NOMO-1 treated with DMSO at 0.1 percent for 48 hours (cell line): ENCODE measurements at regions not wholly inside any gene's neighbourhood (a gene's known extent, or its start where the extent isn't known, plus 50 kb on each side); places are given as distances from the start of the nearest gene placed in this dataset.
A peak's percentile ranks its signal among the peaks of the same experiment; 100 is the strongest.

ENCODE experiments used
- DNase-seq: peaks from one replicate; lab custom pipeline; 2025; ENCODE audit not compliant: unreplicated experiment; lab: John Stamatoyannopoulos, UW

DNA sequence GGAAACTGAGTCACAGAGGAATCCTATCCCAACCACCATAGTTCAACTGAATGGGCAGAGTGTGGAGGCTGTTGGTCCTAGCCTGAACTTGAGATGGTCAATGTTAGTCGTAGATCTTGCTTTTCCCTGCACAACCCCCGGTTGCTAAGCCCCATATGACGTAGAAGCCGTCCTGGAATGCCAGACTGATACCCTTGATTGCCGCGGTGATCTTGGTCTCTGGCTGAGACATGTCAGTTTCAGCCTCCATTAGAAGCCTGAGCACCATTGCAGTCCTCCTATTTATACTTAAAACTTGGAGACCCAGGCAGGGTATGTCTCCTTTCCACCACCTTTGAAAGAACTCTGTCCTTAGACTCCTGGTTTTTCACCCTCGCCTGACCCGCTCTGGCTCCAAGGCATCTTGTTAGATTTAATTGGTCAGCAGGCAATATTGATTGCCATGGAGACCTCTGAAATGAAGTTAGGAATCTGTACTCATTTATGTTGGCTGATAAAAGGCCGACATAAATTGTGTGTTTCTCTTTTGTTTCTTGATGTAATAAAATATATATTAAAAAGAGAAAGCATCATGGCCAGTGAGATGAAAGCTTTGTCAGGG lies 53.4 kb downstream of the RPLP1 start:
- no peak for DNase-seq

- no peak for DNase-seq
These were observed 56.0 kb downstream of the RPLP1 start for GRCh38 chr15:69508659-69509058.

DNA sequence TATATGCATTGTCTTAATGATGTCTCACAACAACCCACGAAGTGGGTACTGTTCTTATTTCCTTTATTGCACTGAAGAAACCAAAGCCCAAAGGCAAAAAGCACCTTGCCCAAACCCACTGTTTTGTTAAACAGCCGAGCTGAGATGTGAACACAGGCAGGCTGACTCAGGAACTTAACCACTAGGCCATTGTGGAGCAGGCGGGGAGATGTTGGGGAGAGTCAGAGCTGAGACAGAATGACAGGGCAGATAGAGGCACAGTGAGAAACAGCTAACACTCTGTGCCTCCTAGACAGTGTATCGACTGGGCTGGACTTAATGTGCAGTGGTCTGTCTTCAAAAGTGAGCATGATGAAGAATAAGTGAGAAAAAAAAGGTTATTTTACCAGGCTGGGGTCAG lies 56.5 kb downstream of the RPLP1 start:
- DNase-seq, result no peak

- DNase-seq, result no peak
These were observed 57.9 kb downstream of the RPLP1 start for GRCh38 chr15:69510556-69510955.

GRCh38 chr15:69511015-69511414 lies 58.4 kb downstream of the RPLP1 start:
- DNase-seq, result no peak

DNA sequence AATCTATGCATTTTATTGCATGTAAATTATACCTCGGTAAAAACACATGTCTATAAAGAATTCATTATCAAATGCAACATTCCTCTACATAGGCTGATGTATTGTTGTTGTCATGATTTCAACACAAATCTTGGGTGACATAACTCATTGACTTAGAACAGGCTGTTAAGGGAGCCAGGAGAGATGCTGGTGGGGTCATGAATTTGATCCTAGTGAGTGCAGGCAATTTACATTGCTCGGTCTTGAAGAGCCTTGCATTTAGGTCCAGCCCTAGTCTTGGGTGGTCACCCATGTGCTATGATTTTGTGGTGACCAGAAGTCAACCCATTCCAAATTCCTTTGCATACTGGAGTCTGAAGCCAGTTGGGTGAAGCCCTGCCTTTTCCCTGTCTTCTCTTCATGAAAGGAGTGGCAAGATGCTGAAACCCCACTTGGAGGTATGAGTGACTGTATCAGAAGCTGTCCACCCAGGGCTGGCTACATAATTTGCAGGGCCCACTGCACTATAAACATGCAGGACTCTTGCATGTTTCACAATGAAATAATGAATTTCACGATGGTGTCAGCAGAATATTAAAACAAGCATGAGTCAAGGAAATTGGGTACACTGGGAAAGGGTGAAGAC lies 59.2 kb downstream of the RPLP1 start:
- no peak for DNase-seq

DNA sequence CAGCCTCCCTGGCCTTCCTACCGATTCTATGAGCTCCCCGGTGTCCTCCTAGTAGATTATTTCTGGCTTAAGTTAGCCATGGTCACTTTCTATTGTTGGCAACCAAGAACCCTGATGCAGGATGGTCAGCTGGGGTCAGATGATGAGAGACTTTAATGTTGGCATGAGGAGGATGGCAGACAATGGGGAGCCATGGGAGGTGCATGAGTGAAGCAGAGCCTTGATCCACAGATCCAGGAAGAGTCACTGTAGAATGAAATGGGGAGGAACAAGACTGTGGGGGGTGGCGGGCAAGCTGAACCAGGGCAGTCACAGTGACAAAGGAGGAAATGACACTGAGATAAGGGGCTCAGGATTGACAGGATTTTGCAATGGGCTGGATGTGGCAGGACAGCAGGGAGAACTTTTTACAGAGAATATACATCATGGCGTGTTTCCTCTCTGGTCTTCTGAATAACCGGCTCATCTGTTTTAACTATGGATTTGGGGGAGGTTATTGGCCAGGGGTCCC lies 60.9 kb downstream of the RPLP1 start:
- peak; percentile 42 for DNase-seq

GRCh38 chr15:69513986-69514385 lies 61.4 kb downstream of the RPLP1 start:
- DNase-seq, result no peak

- DNase-seq, result peak; percentile 72
These were observed 62.9 kb downstream of the RPLP1 start for GRCh38 chr15:69515508-69515907.

DNA sequence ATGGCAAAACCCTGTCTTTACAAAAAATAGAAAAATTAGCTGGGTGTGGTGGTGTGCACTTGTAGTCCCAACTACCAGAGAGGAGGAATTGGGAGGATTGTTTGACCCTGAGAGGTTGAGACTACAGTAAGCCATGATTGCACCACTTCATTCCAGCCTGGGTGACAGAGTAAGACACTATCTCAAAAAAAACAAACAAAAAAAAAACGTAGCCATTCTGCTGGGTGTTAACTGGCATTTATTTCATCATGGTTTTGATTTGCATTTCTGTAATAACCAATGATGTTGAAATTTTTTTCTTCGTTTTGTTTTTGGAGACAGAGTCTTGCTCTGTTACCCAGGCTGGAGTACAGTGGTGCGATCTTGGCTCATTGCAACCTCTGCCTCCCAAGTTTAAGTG lies 63.3 kb downstream of the RPLP1 start:
- DNase-seq, result peak; percentile 23

DNA sequence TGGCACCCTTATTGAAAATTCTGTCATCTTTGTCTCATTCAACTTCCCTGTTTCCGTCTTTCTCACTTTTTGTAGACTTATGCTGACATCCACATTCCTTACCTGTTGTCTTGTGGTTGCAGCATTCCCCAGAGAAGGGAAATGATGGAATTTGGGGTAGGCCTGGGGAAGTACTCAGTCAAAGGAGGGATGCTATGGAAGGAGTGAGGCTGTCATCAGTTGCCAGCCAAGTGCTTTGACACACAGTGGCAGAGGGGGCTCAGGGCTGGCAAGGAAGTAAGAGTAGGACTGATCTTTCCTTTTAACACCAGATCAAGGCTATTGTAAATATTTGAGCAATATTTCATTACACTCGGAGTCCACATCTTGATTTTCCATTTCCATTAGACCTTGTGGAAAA lies 64.4 kb downstream of the RPLP1 start:
- DNase-seq, result no peak

- no peak for DNase-seq
These were observed 66.2 kb downstream of the RPLP1 start for GRCh38 chr15:69518806-69519205.

- no peak for DNase-seq
These were observed 67.4 kb downstream of the RPLP1 start for GRCh38 chr15:69520067-69520466.

DNA sequence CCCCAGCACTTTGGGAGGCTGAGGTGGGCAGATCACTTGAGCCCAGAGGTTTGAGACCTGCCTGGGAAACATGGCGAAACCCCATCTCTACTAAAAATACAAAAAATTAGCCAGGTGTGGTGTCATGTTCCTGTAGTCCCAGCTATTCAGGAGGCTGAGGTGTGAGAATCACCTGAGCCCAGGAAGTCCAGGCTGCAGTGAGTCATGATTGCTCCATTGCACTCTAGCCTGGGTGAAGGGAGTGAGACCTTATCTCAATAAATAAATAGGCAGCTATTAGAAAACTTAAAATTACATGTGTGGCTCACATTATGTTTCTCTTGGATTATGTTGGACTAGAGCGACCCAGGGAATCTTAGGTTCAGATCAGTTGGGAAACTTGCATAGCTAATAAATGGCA lies 69.7 kb downstream of the RPLP1 start:
- no peak for DNase-seq

GRCh38 chr15:69523010-69524001 lies 70.7 kb downstream of the RPLP1 start:
- peak; percentile 56 for DNase-seq

DNA sequence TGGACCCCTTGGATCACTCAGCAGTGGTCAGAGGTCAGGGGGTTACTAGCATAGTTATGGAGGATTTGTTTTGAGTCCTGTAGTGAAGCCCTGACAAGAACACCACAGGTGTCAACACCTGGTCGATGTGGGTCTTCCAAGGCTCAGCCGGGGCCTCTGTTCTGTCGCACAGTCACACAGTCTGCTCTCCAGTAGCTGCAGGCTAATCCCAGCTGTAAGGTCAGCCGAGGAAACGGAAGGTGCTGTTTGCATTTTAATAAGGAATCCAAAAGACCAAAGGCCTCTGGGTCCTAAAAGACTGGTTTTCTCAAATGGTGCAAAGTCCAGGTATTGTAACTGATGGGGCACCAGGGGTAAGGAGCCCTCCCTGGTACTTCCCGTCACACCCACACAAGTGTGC lies 71.7 kb downstream of the RPLP1 start:
- no peak for DNase-seq

- DNase-seq, result no peak
These were observed 72.2 kb downstream of the RPLP1 start for GRCh38 chr15:69524814-69525213.

DNA sequence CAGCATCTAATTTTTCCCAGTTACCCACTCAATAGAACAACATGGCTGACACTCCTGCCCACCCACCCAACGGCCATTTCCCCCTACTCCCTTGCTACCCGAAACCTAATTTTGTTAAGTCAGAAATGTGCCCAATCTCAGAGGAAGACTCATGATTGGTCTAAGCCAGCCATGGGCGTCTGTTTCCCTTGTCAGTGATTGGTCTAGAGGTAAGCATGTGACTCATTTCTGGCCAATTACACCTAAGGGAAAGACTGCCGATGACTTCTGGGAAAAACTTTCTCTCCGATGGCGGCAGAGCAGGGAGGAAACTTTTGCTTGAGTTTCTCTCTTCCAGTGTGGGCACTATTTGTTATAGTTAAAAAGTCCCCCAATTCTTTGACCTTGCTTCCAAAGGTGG lies 72.9 kb downstream of the RPLP1 start:
- DNase-seq, result no peak

DNA sequence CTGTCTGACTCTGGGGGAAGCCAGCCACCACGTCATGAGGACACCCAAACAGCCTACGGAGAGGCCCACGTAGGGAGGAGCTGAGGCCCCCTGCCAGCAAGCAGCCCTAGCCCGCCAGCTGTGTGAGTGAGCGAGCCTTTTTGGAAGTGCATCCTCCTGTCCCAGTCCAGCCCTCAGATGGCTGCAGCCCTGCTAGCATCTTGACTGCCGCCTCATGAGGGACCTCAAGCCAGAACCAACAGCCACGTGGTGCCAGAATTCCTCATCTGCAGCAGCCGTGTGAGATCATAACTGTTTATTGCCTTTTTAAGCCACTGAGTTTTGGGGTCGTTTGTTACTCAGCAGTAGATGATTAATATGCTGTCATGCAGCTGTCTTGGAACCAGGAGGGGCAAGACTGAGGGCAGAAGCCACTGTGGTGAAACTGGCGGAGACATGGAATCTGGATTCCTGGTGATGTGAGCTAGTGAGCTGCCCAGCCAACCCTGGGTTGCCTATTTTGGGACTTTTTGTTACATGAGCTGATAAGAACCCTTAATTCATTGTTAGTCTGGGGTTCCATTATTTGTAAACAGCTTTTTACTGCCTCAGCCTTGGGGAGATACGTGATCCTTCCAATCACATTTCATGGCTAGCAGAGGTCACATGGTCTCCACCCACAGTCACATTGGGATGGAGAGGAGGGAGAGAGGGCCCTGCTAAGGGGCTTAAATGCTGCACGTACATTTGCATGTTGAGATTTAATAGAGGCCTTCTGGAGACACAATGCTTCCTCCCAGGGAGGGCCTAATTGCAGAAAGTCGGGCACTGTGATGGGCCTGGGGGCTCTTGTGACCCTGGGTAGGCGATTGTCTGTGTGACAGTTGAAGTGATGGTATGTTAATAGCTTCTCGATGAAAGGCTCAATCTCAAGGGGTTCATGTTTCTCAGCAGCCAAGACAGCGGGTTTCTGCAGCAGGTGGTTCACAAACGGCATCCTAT lies 73.8 kb downstream of the RPLP1 start:
- no peak for DNase-seq

GRCh38 chr15:69529141-69529540 lies 76.5 kb downstream of the RPLP1 start:
- no peak for DNase-seq
